ENCODE measurements at regions not wholly inside any gene's neighbourhood (a gene's known extent, or its start where the extent isn't known, plus 50 kb on each side); places are given as distances from the start of the nearest gene placed in this dataset.

GRCh38 chr7:30213637-30214036, 70.8 kb upstream of the ZNRF2 start:
- TF ChIP-seq POLR2A (IDR thresholded peaks at IDR 0.05) (no peak), CTCF (IDR thresholded peaks at IDR 0.05) (no peak)
